GM19463 (cell line): ENCODE measurements at regions not wholly inside any gene's neighbourhood (a gene's known extent, or its start where the extent isn't known, plus 50 kb on each side); places are given as distances from the start of the nearest gene placed in this dataset.
A peak's percentile ranks its signal among the peaks of the same experiment; 100 is the strongest.

ENCODE experiments used
- ATAC-seq: cut with Tn5 transposase; IDR thresholded peaks from one replicate; pipeline ENCODE4 v1.9.1; 2021; ENCODE audit warnings: mild to moderate bottlenecking, moderate library complexity; ENCODE audit not compliant: unreplicated experiment

GRCh38 chr12:62133440-62133839, 126.8 kb upstream of the USP15 start:
- ATAC-seq, result no peak

- no peak for ATAC-seq
These were observed 124.5 kb upstream of the USP15 start for GRCh38 chr12:62135553-62136200.

- no peak for ATAC-seq
These were observed 123.7 kb upstream of the USP15 start for GRCh38 chr12:62136496-62136895.

- no peak for ATAC-seq
These were observed 121.7 kb upstream of the USP15 start for GRCh38 chr12:62138527-62138926.

GRCh38 chr12:62146318-62146717, 113.9 kb upstream of the USP15 start:
- ATAC-seq, result no peak

GRCh38 chr12:62158013-62158412, 102.2 kb upstream of the USP15 start:
- no peak for ATAC-seq

- ATAC-seq, result no peak
These were observed 101.5 kb upstream of the USP15 start for GRCh38 chr12:62158461-62159360.

GRCh38 chr12:62162214-62162613, 98.0 kb upstream of the USP15 start:
- no peak for ATAC-seq

GRCh38 chr12:62163368-62163767, 96.8 kb upstream of the USP15 start:
- no peak for ATAC-seq

- no peak for ATAC-seq
These were observed 96.2 kb upstream of the USP15 start for GRCh38 chr12:62164036-62164435.

GRCh38 chr12:62166525-62166924, 93.7 kb upstream of the USP15 start:
- no peak for ATAC-seq

- no peak for ATAC-seq
These were observed 91.8 kb upstream of the USP15 start for GRCh38 chr12:62168411-62168810.

GRCh38 chr12:62170241-62170640, 90.0 kb upstream of the USP15 start:
- no peak for ATAC-seq

GRCh38 chr12:62190689-62191490, 69.3 kb upstream of the USP15 start:
- no peak for ATAC-seq

- no peak for ATAC-seq
These were observed 68.6 kb upstream of the USP15 start for GRCh38 chr12:62191491-62192179.

- ATAC-seq, result peak; percentile 88
These were observed 67.9 kb upstream of the USP15 start for GRCh38 chr12:62192180-62192902.

GRCh38 chr12:62192903-62193250, 67.3 kb upstream of the USP15 start:
- peak; percentile 17 for ATAC-seq

- ATAC-seq, result no peak
These were observed 66.2 kb upstream of the USP15 start for GRCh38 chr12:62194031-62194430.

GRCh38 chr12:62194616-62195015, 65.6 kb upstream of the USP15 start:
- no peak for ATAC-seq

- no peak for ATAC-seq
These were observed 64.1 kb upstream of the USP15 start for GRCh38 chr12:62196146-62196545.
